ENCODE measurements at regions not wholly inside any gene's neighbourhood (a gene's known extent, or its start where the extent isn't known, plus 50 kb on each side); places are given as distances from the start of the nearest gene placed in this dataset.

- no peaks in the 10 kb centered on the region for H3K79me2 ChIP-seq (ENCODE audit: insufficient read depth, low read length)
- H3K4me3 ChIP-seq (ENCODE audit: insufficient read depth, low read length) = no peak overlapping the region
- H2AFZ ChIP-seq (ENCODE audit: low read length) = no peak overlapping the region
- no peaks in the 10 kb centered on the region for H3K27me3 ChIP-seq (ENCODE audit: insufficient read depth, low read length)
- no peaks in the 10 kb centered on the region for H4K20me1 ChIP-seq (ENCODE audit: insufficient read depth, low read length)
- no peak overlapping the region for H3K27ac ChIP-seq (ENCODE audit: low read depth, low read length)
- no peaks in the 10 kb centered on the region for H3K4me1 ChIP-seq (ENCODE audit: insufficient read depth, low read length)
- H3K9me3 ChIP-seq (ENCODE audit: low read depth, low read length) = no peaks in the 10 kb centered on the region
- no peak for TF ChIP-seq CTCF (IDR thresholded peaks at IDR 0.05; ENCODE audit: extremely low read depth, low read depth, low read length)
- H3K4me2 ChIP-seq (ENCODE audit: insufficient read depth, low read length) = no peak overlapping the region
- no peak for DNase-seq (ENCODE audit: insufficient read length, low spot score, missing footprints)
- H3K36me3 ChIP-seq (ENCODE audit: insufficient read depth, low read length) = no peaks in the 10 kb centered on the region
Measured at GRCh38 chr5:133712562-133712961, 100.2 kb upstream of the FSTL4 start.

GRCh38 chr5:133709209-133709725 lies 96.9 kb upstream of the FSTL4 start:
- H3K27ac ChIP-seq (ENCODE audit: low read depth, low read length) = no peak overlapping the region
- H3K4me1 ChIP-seq (ENCODE audit: insufficient read depth, low read length) = no peaks in the 10 kb centered on the region
- H3K4me3 ChIP-seq (ENCODE audit: insufficient read depth, low read length) = no peak overlapping the region
- TF ChIP-seq CTCF (IDR thresholded peaks at IDR 0.05; ENCODE audit: extremely low read depth, low read depth, low read length) = no peak
- no peak overlapping the region for H3K4me2 ChIP-seq (ENCODE audit: insufficient read depth, low read length)
- no peaks in the 10 kb centered on the region for H3K9me3 ChIP-seq (ENCODE audit: low read depth, low read length)
- no peaks in the 10 kb centered on the region for H3K79me2 ChIP-seq (ENCODE audit: insufficient read depth, low read length)
- no peak for DNase-seq (ENCODE audit: insufficient read length, low spot score, missing footprints)
- no peaks in the 10 kb centered on the region for H4K20me1 ChIP-seq (ENCODE audit: insufficient read depth, low read length)
- no peak overlapping the region for H2AFZ ChIP-seq (ENCODE audit: low read length)
- H3K36me3 ChIP-seq (ENCODE audit: insufficient read depth, low read length) = no peaks in the 10 kb centered on the region
- no peaks in the 10 kb centered on the region for H3K27me3 ChIP-seq (ENCODE audit: insufficient read depth, low read length)

GRCh38 chr5:133708331-133708850 lies 96.0 kb upstream of the FSTL4 start:
- no peaks in the 10 kb centered on the region for H3K36me3 ChIP-seq (ENCODE audit: insufficient read depth, low read length)
- no peaks in the 10 kb centered on the region for H3K9me3 ChIP-seq (ENCODE audit: low read depth, low read length)
- no peaks in the 10 kb centered on the region for H3K27me3 ChIP-seq (ENCODE audit: insufficient read depth, low read length)
- DNase-seq (ENCODE audit: insufficient read length, low spot score, missing footprints) = no peak
- H4K20me1 ChIP-seq (ENCODE audit: insufficient read depth, low read length) = no peaks in the 10 kb centered on the region
- H3K27ac ChIP-seq (ENCODE audit: low read depth, low read length) = no peak overlapping the region
- TF ChIP-seq CTCF (IDR thresholded peaks at IDR 0.05; ENCODE audit: extremely low read depth, low read depth, low read length) = no peak
- no peaks in the 10 kb centered on the region for H3K79me2 ChIP-seq (ENCODE audit: insufficient read depth, low read length)
- H2AFZ ChIP-seq (ENCODE audit: low read length) = no peak overlapping the region
- H3K4me2 ChIP-seq (ENCODE audit: insufficient read depth, low read length) = no peak overlapping the region
- no peak overlapping the region for H3K4me3 ChIP-seq (ENCODE audit: insufficient read depth, low read length)
- H3K4me1 ChIP-seq (ENCODE audit: insufficient read depth, low read length) = no peaks in the 10 kb centered on the region

- H3K4me3 ChIP-seq (ENCODE audit: insufficient read depth, low read length) = no peak overlapping the region
- TF ChIP-seq CTCF (IDR thresholded peaks at IDR 0.05; ENCODE audit: extremely low read depth, low read depth, low read length) = no peak
Measured at GRCh38 chr5:133707629-133708028, 95.3 kb upstream of the FSTL4 start.

More at GRCh38 chr5:133707629-133708028, 95.3 kb upstream of the FSTL4 start:
- no peaks in the 10 kb centered on the region for H3K27me3 ChIP-seq (ENCODE audit: insufficient read depth, low read length)
- H4K20me1 ChIP-seq (ENCODE audit: insufficient read depth, low read length) = no peaks in the 10 kb centered on the region
- no peaks in the 10 kb centered on the region for H3K36me3 ChIP-seq (ENCODE audit: insufficient read depth, low read length)
- no peaks in the 10 kb centered on the region for H3K9me3 ChIP-seq (ENCODE audit: low read depth, low read length)
- no peak overlapping the region for H3K27ac ChIP-seq (ENCODE audit: low read depth, low read length)
- H3K79me2 ChIP-seq (ENCODE audit: insufficient read depth, low read length) = no peaks in the 10 kb centered on the region
- DNase-seq (ENCODE audit: insufficient read length, low spot score, missing footprints) = no peak
- H2AFZ ChIP-seq (ENCODE audit: low read length) = no peak overlapping the region
- H3K4me1 ChIP-seq (ENCODE audit: insufficient read depth, low read length) = no peaks in the 10 kb centered on the region
- H3K4me2 ChIP-seq (ENCODE audit: insufficient read depth, low read length) = no peak overlapping the region
